ENCODE measurements at regions not wholly inside any gene's neighbourhood (a gene's known extent, or its start where the extent isn't known, plus 50 kb on each side); places are given as distances from the start of the nearest gene placed in this dataset.

GRCh38 chr4:187491959-187492358, 503.6 kb upstream of the ZFP42 start:
- no peak overlapping the region for H3K27ac Mint-ChIP-seq
- no peaks in the 10 kb centered on the region for H3K27me3 ChIP-seq (replicated peaks in 1 of 4; ENCODE audit: control extremely low read depth in 1 of 4, control insufficient read depth in 3 of 4, insufficient read depth in 4 of 4, low read length in 3 of 4)
- no peak overlapping the region for H3K4me3 ChIP-seq (ENCODE audit: control extremely low read depth in 1 of 5, extremely low read depth in 1 of 5, insufficient read depth in 1 of 5, low read depth in 2 of 5, low read length in 4 of 5)
- no peak for ATAC-seq (ENCODE audit: low read depth)
- TF ChIP-seq CTCF (IDR thresholded peaks at IDR 0.05) (no peak), EZH2 (IDR thresholded peaks at IDR 0.05; ENCODE audit: borderline replicate concordance, insufficient read depth, low read depth, low read length, poor library complexity, severe bottlenecking) (no peak)
- no peaks in the 10 kb centered on the region for H3K4me1 Mint-ChIP-seq
- H3K79me2 ChIP-seq (ENCODE audit: control insufficient read depth, insufficient read depth, low read length), result no peaks in the 10 kb centered on the region
- DNase-seq, result no peak
- no peak overlapping the region for H3K4me3 Mint-ChIP-seq
- no peaks in the 10 kb centered on the region for H3K4me1 ChIP-seq (ENCODE audit: control insufficient read depth in 2 of 2, insufficient read depth in 2 of 2, low read length in 2 of 2)
- H4K20me1 ChIP-seq (ENCODE audit: control insufficient read depth, insufficient read depth, low read length, poor library complexity, severe bottlenecking), result no peaks in the 10 kb centered on the region
- H3K27me3 Mint-ChIP-seq, result no peaks in the 10 kb centered on the region
- H3K9me3 Mint-ChIP-seq (ENCODE audit: insufficient read depth), result peaks cover 12% of the 10 kb centered on the region
- no peak overlapping the region for H3K9ac ChIP-seq (ENCODE audit: low read length)
- CTCF ChIA-PET, result no interaction called here
- H2AFZ ChIP-seq (ENCODE audit: insufficient read depth, low read depth, low read length, poor library complexity, severe bottlenecking), result no peak overlapping the region
- H3K36me3 ChIP-seq (replicated peaks in 1 of 2; ENCODE audit: control extremely low read depth in 1 of 2, control insufficient read depth in 1 of 2, extremely low read depth in 1 of 2, insufficient read depth in 2 of 2, low read length in 1 of 2), result no peaks in the 10 kb centered on the region
- POLR2A ChIA-PET, result no interaction called here
- H3K27ac ChIP-seq (ENCODE audit: low read length in 2 of 2), result no peak overlapping the region
- WGBS (ENCODE audit: insufficient coverage), result 100% methylated on average over 1 of the region's 2 CpGs
- intact Hi-C loops (cut with micrococcal nuclease), result no loop called here
- no peak overlapping the region for H3K4me2 ChIP-seq (replicated peaks; ENCODE audit: low read depth, low read length, poor library complexity, severe bottlenecking)
- peaks cover 0 to 8% (median 2%) of the 10 kb centered on the region in 3 donors for H3K9me3 ChIP-seq (ENCODE audit: control extremely low read depth in 1 of 3, control insufficient read depth in 2 of 3, insufficient read depth in 1 of 3, low read length in 2 of 3)

GRCh38 chr4:187493661-187494060, 501.9 kb upstream of the ZFP42 start:
- H3K36me3 ChIP-seq (replicated peaks in 1 of 2; ENCODE audit: control extremely low read depth in 1 of 2, control insufficient read depth in 1 of 2, extremely low read depth in 1 of 2, insufficient read depth in 2 of 2, low read length in 1 of 2), result no peaks in the 10 kb centered on the region
- no peaks in the 10 kb centered on the region for H3K27me3 ChIP-seq (replicated peaks in 1 of 4; ENCODE audit: control extremely low read depth in 1 of 4, control insufficient read depth in 3 of 4, insufficient read depth in 4 of 4, low read length in 3 of 4)
- H3K4me2 ChIP-seq (replicated peaks; ENCODE audit: low read depth, low read length, poor library complexity, severe bottlenecking), result no peak overlapping the region
- no peak overlapping the region for H2AFZ ChIP-seq (ENCODE audit: insufficient read depth, low read depth, low read length, poor library complexity, severe bottlenecking)
- H3K4me3 Mint-ChIP-seq, result no peak overlapping the region
- peaks cover 0 to 10% (median 2%) of the 10 kb centered on the region in 3 donors for H3K9me3 ChIP-seq (ENCODE audit: control extremely low read depth in 1 of 3, control insufficient read depth in 2 of 3, insufficient read depth in 1 of 3, low read length in 2 of 3)
- POLR2A ChIA-PET, result no interaction called here
- H3K4me1 ChIP-seq (ENCODE audit: control insufficient read depth in 2 of 2, insufficient read depth in 2 of 2, low read length in 2 of 2), result no peaks in the 10 kb centered on the region
- ATAC-seq (ENCODE audit: low read depth) (no peak), DNase-seq (no peak)
- CTCF ChIA-PET, result no interaction called here
- H4K20me1 ChIP-seq (ENCODE audit: control insufficient read depth, insufficient read depth, low read length, poor library complexity, severe bottlenecking), result no peaks in the 10 kb centered on the region
- no peak overlapping the region for H3K9ac ChIP-seq (ENCODE audit: low read length)
- H3K27me3 Mint-ChIP-seq, result no peaks in the 10 kb centered on the region
- H3K4me3 ChIP-seq (ENCODE audit: control extremely low read depth in 1 of 5, extremely low read depth in 1 of 5, insufficient read depth in 1 of 5, low read depth in 2 of 5, low read length in 4 of 5), result no peak overlapping the region
- no peaks in the 10 kb centered on the region for H3K79me2 ChIP-seq (ENCODE audit: control insufficient read depth, insufficient read depth, low read length)
- H3K4me1 Mint-ChIP-seq, result no peaks in the 10 kb centered on the region
- intact Hi-C loops (cut with micrococcal nuclease), result no loop called here
- no peak overlapping the region for H3K27ac Mint-ChIP-seq
- H3K27ac ChIP-seq (ENCODE audit: low read length in 2 of 2), result no peak overlapping the region
- no peak for TF ChIP-seq CTCF (IDR thresholded peaks at IDR 0.05)
- no peak for TF ChIP-seq EZH2 (IDR thresholded peaks at IDR 0.05; ENCODE audit: borderline replicate concordance, insufficient read depth, low read depth, low read length, poor library complexity, severe bottlenecking)
- peaks cover 12% of the 10 kb centered on the region for H3K9me3 Mint-ChIP-seq (ENCODE audit: insufficient read depth)

Data from B cell (primary cell).